Sigmoid colon (tissue), 4 donors: ENCODE measurements at regions not wholly inside any gene's neighbourhood (a gene's known extent, or its start where the extent isn't known, plus 50 kb on each side); places are given as distances from the start of the nearest gene placed in this dataset.

Experiments used
- EP300 ChIP-seq, 4 donors: sonication (generic); formaldehyde crosslinking; IDR thresholded peaks; one replicate each; pipeline ENCODE4 v1.6.1; 2017; ENCODE audit warnings: antibody characterized with exemption in 4 of 4
- POLR2A ChIP-seq, 2 donors: fragments of 450-650 bp; IDR thresholded peaks; one replicate each; pipeline ENCODE4 v1.6.1; 2016; ENCODE audit warnings: antibody characterized with exemption in 2 of 2, mild to moderate bottlenecking in 2 of 2, moderate library complexity in 2 of 2
- POLR2AphosphoS5 ChIP-seq, 4 donors: sonication (generic); formaldehyde crosslinking; IDR thresholded peaks; one replicate each; pipeline ENCODE4 v1.6.1; 2017; ENCODE audit warnings: antibody characterized with exemption in 4 of 4
- TF ChIP-seq, protein P1 (sequence below), 4 experiments: fragments of 450-650 bp in 3 of 4; fragments of 200-600 bp in 1 of 4; IDR thresholded peaks; one replicate each; pipeline ENCODE4 v1.5.1; 2016 to 2019; ENCODE audit warnings: antibody characterized with exemption in 4 of 4, mild to moderate bottlenecking in 3 of 4, moderate library complexity in 2 of 4

DNA sequence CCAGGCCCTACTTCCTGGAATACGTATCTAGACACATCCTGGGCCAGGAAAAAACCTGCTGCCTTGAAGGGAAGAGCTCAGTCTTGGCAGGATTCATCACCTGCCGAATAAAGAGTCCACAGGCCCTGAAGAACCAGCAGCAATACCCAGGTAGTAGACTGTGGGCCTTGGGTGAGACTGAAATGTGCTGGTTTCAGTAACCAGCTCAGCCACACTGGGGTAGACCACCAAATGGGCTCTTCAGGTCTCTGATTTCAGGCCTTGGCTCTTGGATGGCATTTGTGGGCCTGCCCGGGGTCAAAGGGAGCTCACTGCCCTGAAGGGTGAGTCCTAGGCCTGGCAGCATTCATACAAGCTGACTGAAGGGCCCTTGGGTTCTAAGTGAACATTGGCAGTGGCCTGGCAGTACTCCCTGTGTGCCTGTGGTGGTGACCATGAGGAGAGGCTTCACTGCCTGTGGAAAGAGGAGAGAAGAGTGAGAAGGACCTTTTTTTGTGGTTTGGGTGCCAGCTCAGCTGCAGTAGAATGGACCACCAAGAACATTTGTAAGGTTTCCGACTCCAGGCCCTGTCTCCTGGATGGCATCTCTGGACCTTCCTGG, 175.1 kb downstream of the ANKRD30B start:
- TF ChIP-seq, protein P1, sequence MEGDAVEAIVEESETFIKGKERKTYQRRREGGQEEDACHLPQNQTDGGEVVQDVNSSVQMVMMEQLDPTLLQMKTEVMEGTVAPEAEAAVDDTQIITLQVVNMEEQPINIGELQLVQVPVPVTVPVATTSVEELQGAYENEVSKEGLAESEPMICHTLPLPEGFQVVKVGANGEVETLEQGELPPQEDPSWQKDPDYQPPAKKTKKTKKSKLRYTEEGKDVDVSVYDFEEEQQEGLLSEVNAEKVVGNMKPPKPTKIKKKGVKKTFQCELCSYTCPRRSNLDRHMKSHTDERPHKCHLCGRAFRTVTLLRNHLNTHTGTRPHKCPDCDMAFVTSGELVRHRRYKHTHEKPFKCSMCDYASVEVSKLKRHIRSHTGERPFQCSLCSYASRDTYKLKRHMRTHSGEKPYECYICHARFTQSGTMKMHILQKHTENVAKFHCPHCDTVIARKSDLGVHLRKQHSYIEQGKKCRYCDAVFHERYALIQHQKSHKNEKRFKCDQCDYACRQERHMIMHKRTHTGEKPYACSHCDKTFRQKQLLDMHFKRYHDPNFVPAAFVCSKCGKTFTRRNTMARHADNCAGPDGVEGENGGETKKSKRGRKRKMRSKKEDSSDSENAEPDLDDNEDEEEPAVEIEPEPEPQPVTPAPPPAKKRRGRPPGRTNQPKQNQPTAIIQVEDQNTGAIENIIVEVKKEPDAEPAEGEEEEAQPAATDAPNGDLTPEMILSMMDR (IDR thresholded peaks at IDR 0.05), result no peak
- TF ChIP-seq POLR2A (IDR thresholded peaks at IDR 0.05), result no peak
- no peak for TF ChIP-seq POLR2AphosphoS5 (IDR thresholded peaks at IDR 0.05)
- no peak for TF ChIP-seq EP300 (IDR thresholded peaks at IDR 0.05)
